Muscle of leg (tissue), 3 donors: ENCODE measurements at regions not wholly inside any gene's neighbourhood (a gene's known extent, or its start where the extent isn't known, plus 50 kb on each side); places are given as distances from the start of the nearest gene placed in this dataset.

Experiments
- DNase-seq: peaks from one replicate; pipeline ENCODE4 v3.0.0; 2013
- H3K27ac ChIP-seq: one replicate; pipeline ENCODE4 v1.5.1; 2013; ENCODE audit warnings: mild to moderate bottlenecking, low read length, control low read depth
- H3K27me3 ChIP-seq: one replicate; pipeline ENCODE4 v1.6.1; 2013; ENCODE audit warnings: low read length; ENCODE audit not compliant: control insufficient read depth, insufficient read depth
- H3K36me3 ChIP-seq: one replicate; pipeline ENCODE4 v1.6.1; 2013; ENCODE audit warnings: low read length; ENCODE audit not compliant: control insufficient read depth, insufficient read depth
- H3K4me1 ChIP-seq: one replicate; pipeline ENCODE4 v1.6.1; 2013; ENCODE audit warnings: low read length; ENCODE audit not compliant: control insufficient read depth, insufficient read depth
- H3K4me3 ChIP-seq: one replicate; pipeline ENCODE4 v1.5.1; 2013; ENCODE audit warnings: low read length, control low read depth
- H3K9me3 ChIP-seq: replicated peaks from 2 replicates; pipeline ENCODE4 v1.6.1; 2013; ENCODE audit warnings: low read depth, low read length; ENCODE audit not compliant: control insufficient read depth
- WGBS: methylation state at CpG from one replicate; pipeline ENCODE4 v1.1.5; 2013; ENCODE audit warnings: missing lambda C conversion rate; ENCODE audit not compliant: insufficient coverage; 5-methylcytosine and 5-hydroxymethylcytosine counted together

DNA sequence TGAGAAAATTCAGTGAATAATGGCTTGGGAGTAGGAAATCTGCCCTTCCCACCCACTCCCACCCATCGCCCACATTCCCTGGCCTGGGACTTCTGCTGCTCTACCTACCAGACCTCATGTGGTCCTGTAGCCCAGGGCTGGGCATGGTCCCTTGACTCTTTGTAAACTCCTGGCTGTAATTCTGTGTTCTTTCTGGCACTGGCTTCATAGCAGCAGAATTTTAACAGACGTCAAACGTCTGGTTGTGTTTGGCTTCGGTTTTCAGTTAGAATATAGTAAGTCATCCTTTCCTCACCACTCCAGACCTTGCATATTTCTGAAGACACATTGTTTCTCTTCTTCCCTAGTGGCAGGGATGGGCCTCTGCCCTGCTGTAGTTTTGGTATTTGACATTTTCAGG is 210.6 kb downstream of the CSNK2A3 start:
- H3K9me3 ChIP-seq, result no peaks in the 10 kb centered on the region
- WGBS, result no CpG with 5 or more reads among the region's 4 CpGs
- H3K4me1 ChIP-seq, result peaks cover 18% of the 10 kb centered on the region
- H3K4me3 ChIP-seq, result no peak overlapping the region
- no peaks in the 10 kb centered on the region for H3K36me3 ChIP-seq
- no peaks in the 10 kb centered on the region for H3K27me3 ChIP-seq
- DNase-seq, result peak; percentile 45
- peak overlapping the region; percentile 29 for H3K27ac ChIP-seq

DNA sequence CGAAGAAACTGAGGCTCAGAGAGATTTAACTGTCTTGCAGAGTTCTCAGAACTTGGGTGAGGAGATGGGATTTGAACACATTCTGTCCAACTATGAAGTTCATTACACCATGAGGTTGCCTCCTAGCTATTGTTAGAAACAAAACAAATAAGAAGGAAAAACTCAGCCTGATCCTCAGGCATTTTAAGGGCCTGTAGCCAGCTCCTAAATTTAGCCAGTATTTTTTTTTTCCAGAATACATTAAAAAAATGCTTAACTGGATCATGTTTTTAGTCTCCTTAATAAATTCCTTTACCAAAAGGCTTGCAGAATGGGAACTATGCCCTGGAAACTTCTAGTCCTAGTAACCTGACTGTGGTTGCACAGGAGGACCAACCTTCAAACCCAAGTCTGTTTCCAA is 212.0 kb downstream of the CSNK2A3 start:
- peak overlapping the region; percentile 40 for H3K27ac ChIP-seq
- no peaks in the 10 kb centered on the region for H3K27me3 ChIP-seq
- H3K36me3 ChIP-seq, result no peaks in the 10 kb centered on the region
- no peak overlapping the region for H3K4me3 ChIP-seq
- H3K4me1 ChIP-seq, result peaks cover 16% of the 10 kb centered on the region
- DNase-seq, result peak; percentile 85
- no CpG with 5 or more reads among the region's 1 CpG for WGBS
- no peaks in the 10 kb centered on the region for H3K9me3 ChIP-seq

DNA sequence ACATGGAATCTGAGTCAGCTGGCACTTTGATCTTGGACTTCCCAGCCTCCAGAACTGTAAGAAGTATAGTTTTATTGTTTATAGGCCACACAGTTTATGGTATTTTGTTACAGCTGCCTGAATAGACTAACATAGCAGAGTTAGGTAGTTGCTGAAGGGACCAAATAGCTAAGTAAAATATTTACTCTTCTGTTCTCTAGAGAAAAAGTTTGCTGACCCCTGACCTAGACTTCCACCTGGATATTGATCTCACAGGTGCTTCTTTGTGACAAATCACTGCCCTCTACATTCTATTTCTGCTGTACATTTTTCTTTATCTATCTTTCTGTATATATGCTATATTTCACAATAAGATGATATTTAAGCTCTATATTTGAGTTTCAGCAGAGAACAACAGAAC is 212.5 kb downstream of the CSNK2A3 start:
- Histone ChIP-seq H3K4me1 (peaks cover 16% of the 10 kb centered on the region), H3K9me3 (no peaks in the 10 kb centered on the region), H3K27ac (peak overlapping the region; percentile 25), H3K4me3 (no peak overlapping the region), H3K27me3 (no peaks in the 10 kb centered on the region), H3K36me3 (no peaks in the 10 kb centered on the region)
- no peak for DNase-seq

DNA sequence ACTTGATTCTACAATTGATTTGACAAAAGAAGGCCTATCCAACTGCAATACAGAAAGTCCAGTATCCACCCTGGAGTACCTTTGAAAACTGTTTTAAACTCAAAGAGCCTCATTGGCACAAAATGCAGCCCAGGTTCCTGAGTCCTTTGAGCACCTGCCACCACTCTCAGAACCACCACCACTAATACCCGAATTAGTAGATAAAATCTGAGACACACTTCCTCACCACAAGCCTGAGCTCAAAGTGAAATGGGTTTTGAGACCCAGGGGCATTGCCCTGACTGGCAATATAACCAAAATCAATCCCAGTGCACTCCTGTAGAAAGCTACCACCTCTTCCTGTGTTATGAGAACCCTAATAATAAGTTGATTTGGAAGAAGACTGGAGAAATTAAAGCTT is 215.7 kb downstream of the CSNK2A3 start:
- Histone ChIP-seq H3K4me1 (peaks cover 9% of the 10 kb centered on the region), H3K9me3 (no peaks in the 10 kb centered on the region), H3K36me3 (no peaks in the 10 kb centered on the region), H3K4me3 (no peak overlapping the region), H3K27ac (no peak overlapping the region), H3K27me3 (no peaks in the 10 kb centered on the region)
- 83% methylated on average over 1 of the region's 1 CpG for WGBS
- DNase-seq, result no peak

DNA sequence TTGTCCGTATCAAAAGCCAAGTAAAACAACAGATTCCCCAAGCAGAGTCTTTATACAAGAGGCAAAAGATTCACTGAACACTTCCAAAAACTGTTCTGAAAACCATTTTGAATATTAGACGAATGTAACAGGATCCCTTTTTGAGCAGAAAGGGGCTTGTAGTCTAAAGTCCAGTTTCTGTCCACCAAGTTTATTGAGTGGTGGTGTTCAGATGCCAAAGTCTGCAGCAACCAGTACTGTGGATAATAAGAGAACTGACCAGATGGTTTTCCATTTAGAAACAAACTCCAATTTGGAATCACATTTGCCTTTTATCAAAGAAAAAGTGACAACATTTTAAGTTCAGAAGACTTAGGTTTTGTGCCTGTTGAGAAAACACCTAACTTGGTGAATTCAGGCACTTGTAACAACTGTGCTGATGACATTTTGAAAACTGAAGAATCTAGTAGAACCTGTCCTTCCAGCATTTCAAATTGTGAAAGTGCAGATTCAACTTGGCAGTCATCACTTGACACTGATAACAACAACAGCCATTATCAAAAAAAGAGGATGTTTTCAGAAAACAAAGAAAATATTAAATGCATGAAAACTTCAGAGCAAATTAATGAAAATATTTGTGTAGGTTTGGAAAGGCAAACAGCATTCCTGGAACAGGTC is 217.1 kb downstream of the CSNK2A3 start:
- H3K36me3 ChIP-seq, result no peaks in the 10 kb centered on the region
- no peak overlapping the region for H3K27ac ChIP-seq
- H3K9me3 ChIP-seq, result no peaks in the 10 kb centered on the region
- H3K4me3 ChIP-seq, result no peak overlapping the region
- peak; percentile 67 for DNase-seq
- no peaks in the 10 kb centered on the region for H3K27me3 ChIP-seq
- WGBS, result 60% methylated on average over 1 of the region's 2 CpGs
- H3K4me1 ChIP-seq, result peaks cover 2% of the 10 kb centered on the region

DNA sequence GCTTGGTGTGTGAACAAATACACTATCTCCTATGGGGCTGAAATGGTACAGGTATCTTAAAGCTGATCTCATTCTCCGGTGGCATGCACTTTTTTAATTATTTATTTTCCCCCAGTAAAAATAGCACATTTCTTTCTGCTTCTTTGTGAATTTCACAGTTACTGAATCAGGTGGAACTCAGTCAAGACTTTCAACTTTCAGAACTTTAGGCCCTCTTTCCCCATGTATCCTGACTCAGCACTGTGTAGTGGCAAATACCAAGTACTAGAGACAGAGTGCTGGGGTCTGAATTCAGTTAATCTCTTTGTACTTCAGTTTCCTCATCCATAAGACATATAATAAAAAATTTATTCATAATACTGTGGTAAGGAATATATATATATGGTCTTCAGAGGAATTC is 223.9 kb downstream of the CSNK2A3 start:
- no peak for DNase-seq
- Histone ChIP-seq H3K36me3 (no peaks in the 10 kb centered on the region), H3K4me3 (no peak overlapping the region), H3K9me3 (no peaks in the 10 kb centered on the region), H3K27me3 (no peaks in the 10 kb centered on the region), H3K27ac (no peak overlapping the region), H3K4me1 (no peaks in the 10 kb centered on the region)
- no CpG with 5 or more reads among the region's 1 CpG for WGBS

DNA sequence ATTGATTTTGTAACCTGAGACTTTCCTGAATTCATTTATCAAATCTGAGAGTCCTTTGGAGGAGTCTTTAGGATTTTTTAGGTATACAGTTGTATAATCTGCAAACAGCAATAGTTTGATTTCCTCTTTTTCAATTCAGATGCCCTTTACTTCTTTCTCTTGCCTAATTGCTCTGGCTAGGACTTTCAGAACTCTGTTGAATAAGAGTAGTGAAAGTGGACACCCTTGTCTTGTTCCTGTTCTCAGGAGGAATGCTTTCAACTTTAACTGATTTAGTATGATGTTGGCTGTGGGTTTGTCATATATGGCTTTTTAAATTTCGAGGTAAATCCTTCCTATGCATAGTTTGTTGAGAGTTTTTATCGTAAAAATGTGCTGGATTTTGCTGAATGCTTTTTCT is 227.4 kb downstream of the CSNK2A3 start:
- Histone ChIP-seq H3K9me3 (no peaks in the 10 kb centered on the region), H3K4me3 (no peak overlapping the region), H3K36me3 (no peaks in the 10 kb centered on the region), H3K27me3 (no peaks in the 10 kb centered on the region), H3K27ac (no peak overlapping the region), H3K4me1 (no peaks in the 10 kb centered on the region)
- no peak for DNase-seq
- WGBS, result 60% methylated on average over 2 of the region's 2 CpGs

DNA sequence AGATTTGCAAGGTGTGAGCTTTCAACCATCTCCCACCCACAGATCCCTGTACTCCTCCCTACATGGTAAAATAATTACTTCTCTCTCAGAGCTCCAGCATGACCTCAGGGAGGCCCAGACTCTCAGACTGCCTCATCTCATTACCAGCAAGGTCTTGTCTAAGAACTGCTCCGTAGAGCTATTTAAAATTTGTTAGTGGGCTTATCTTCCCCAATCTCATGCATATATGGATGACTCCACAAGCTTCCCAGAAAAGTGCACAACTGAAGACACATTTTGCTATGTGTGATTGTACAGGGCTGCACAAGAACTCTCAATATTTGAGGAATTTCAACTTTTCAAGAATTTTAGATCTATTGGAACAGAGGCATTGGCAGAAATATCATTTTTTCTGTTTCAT is 230.3 kb downstream of the CSNK2A3 start:
- no peak overlapping the region for H3K4me3 ChIP-seq
- no peak for DNase-seq
- H3K9me3 ChIP-seq, result no peaks in the 10 kb centered on the region
- H3K4me1 ChIP-seq, result no peaks in the 10 kb centered on the region
- no CpG with 5 or more reads among the region's 1 CpG for WGBS
- no peak overlapping the region for H3K27ac ChIP-seq
- no peaks in the 10 kb centered on the region for H3K36me3 ChIP-seq
- H3K27me3 ChIP-seq, result no peaks in the 10 kb centered on the region

DNA sequence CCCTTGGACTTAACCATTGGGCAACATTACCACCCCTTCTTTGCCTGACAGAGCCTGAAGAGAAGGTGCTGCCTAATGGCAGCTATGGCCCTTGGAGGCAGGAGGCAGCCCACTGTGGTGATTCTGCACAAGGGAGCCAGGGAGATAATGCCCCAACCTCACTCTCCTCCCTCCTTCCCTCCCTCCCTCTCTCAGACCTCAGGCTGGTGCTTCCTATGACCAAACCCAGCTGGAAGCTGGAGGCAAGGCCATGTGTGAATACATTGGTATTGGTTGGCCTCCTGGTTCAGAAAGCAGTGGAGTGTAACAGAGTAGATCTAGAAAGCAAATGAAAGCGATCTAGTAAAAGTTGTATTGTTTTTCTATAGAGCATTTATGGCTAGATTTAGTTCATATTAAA is 233.1 kb downstream of the CSNK2A3 start:
- H3K9me3 ChIP-seq, result no peaks in the 10 kb centered on the region
- no peak overlapping the region for H3K27ac ChIP-seq
- no peak for DNase-seq
- no peaks in the 10 kb centered on the region for H3K27me3 ChIP-seq
- no peak overlapping the region for H3K4me3 ChIP-seq
- no CpG with 5 or more reads among the region's 1 CpG for WGBS
- no peaks in the 10 kb centered on the region for H3K4me1 ChIP-seq
- H3K36me3 ChIP-seq, result no peaks in the 10 kb centered on the region

DNA sequence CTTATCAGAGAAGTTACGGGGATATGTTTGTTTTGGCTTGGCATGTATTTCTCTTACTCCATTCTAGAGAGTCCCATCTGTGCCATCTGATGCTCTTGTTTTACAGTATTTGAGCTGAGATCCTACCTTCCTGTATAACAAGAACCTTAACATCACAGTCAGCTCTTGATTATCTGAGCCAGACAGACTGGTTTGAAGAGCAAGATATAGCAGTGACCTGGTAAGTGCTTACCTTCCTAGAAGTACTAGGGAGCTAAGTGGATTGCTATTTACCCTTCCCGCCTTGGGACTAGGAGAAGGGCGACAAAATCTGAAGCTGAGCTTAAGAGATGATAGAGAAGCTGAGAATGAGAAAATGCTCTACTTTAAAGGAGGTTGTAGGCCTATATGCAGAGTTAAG is 235.3 kb downstream of the CSNK2A3 start:
- no peaks in the 10 kb centered on the region for H3K9me3 ChIP-seq
- H3K27me3 ChIP-seq, result no peaks in the 10 kb centered on the region
- no peaks in the 10 kb centered on the region for H3K36me3 ChIP-seq
- H3K4me3 ChIP-seq, result no peak overlapping the region
- no peak for DNase-seq
- H3K4me1 ChIP-seq, result no peaks in the 10 kb centered on the region
- H3K27ac ChIP-seq, result no peak overlapping the region
- 100% methylated on average over 1 of the region's 3 CpGs for WGBS

DNA sequence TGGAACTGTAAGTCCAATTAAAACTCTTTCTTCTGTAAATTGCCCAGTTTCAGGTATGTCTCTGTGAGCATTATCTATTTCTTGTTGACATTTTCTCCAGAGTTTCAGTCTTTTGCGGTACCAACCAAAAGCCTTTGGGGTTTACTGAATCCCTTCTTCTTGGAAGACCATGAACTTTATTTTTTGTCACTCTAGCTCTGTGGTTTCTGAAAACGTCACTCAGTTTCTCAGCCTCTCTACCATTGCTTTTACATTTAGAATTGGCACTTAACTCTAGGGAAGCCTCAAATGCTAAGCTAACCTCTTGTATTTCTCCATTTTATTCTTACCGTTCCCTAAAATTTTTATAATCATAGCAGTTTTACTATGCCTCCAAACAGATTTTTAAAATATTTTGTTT is 237.6 kb downstream of the CSNK2A3 start:
- H3K9me3 ChIP-seq, result no peaks in the 10 kb centered on the region
- no peaks in the 10 kb centered on the region for H3K27me3 ChIP-seq
- no peaks in the 10 kb centered on the region for H3K36me3 ChIP-seq
- DNase-seq, result no peak
- no peaks in the 10 kb centered on the region for H3K4me1 ChIP-seq
- no peak overlapping the region for H3K4me3 ChIP-seq
- WGBS, result 78% methylated on average over 2 of the region's 3 CpGs
- no peak overlapping the region for H3K27ac ChIP-seq
